ENCODE measurements at regions not wholly inside any gene's neighbourhood (a gene's known extent, or its start where the extent isn't known, plus 50 kb on each side); places are given as distances from the start of the nearest gene placed in this dataset.

DNA sequence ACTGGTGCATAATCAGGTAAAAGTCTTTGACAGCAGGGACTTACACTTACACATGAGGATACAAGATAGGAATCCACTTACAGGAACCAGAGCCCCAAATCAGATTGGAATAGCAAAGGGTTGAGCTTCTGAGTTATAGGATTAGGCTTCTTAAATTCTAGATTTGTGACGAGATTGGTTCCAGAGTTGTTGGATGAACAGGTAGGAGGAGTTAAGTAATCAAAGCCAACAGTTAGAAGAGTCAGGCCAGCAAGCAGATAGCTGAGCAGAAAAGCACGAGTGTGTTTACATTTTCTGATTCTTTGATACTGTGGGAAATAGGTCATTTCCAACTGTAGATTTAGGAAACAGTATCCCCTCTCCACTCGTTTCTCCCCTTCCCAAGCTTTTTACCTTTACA, 167.0 kb downstream of the MDFIC start (continued):
- TF ChIP-seq BHLHE40 (IDR thresholded peaks at IDR 0.05; ENCODE audit: low read length), result no peak
- TF ChIP-seq ZBTB9 (CRISPR knock-in tag; IDR thresholded peaks at IDR 0.05), result no peak

DNA sequence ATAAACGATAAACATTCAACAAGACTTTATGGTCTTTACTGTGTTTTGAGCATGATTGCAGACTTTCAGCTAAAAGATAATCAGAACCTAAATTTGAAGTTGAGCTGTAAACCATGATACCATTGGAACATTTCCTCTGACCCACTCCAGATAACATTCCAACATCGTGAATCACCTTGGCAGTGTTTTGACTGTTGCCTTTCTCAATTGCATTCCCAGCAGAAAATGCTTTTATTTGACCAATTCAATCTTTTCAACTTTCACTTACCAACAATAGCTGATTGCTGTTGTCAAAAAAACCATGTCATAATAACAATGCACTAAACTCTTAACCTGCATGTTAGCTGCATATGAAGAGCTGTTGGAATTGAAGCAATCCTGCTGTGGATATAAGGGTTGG, 165.5 kb downstream of the MDFIC start:
- FAIRE-seq, result no peak
- 2% methylated on average over 2 of the region's 2 CpGs for WGBS (ENCODE audit: insufficient coverage, low coverage, missing lambda C conversion rate)

More for the DNA sequence above, 165.5 kb downstream of the MDFIC start:
- no peaks in the 10 kb centered on the region for H3K27me3 ChIP-seq (ENCODE audit: control insufficient read depth in 2 of 2, insufficient read depth in 2 of 2, low read length in 2 of 2)
- TF ChIP-seq RFX1 (IDR thresholded peaks at IDR 0.05), result no peak
- TF ChIP-seq ZNF449 (CRISPR knock-in tag; IDR thresholded peaks at IDR 0.05), result no peak
- TF ChIP-seq SREBF2 (CRISPR knock-in tag; IDR thresholded peaks at IDR 0.05), result no peak
- TF ChIP-seq ZNF263 (CRISPR knock-in tag; IDR thresholded peaks at IDR 0.05; ENCODE audit: borderline replicate concordance), result no peak
- no peak for TF ChIP-seq RBBP5 (IDR thresholded peaks at IDR 0.05; ENCODE audit: borderline replicate concordance, insufficient read depth, low read length, poor library complexity, severe bottlenecking)
- TF ChIP-seq ZNF561 (CRISPR knock-in tag; conservative IDR thresholded peaks at IDR 0.05), result no peak
- no peak for TF ChIP-seq SMARCA5 (IDR thresholded peaks at IDR 0.05)
- TF ChIP-seq, protein P1, sequence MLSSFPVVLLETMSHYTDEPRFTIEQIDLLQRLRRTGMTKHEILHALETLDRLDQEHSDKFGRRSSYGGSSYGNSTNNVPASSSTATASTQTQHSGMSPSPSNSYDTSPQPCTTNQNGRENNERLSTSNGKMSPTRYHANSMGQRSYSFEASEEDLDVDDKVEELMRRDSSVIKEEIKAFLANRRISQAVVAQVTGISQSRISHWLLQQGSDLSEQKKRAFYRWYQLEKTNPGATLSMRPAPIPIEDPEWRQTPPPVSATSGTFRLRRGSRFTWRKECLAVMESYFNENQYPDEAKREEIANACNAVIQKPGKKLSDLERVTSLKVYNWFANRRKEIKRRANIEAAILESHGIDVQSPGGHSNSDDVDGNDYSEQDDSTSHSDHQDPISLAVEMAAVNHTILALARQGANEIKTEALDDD (IDR thresholded peaks at IDR 0.05), result no peak
- TF ChIP-seq FUS (optimal IDR thresholded peaks at IDR 0.05; ENCODE audit: low read depth, low read length), result no peak
- intact Hi-C loops (cut with micrococcal nuclease), result no loop called here
- POLR2A ChIA-PET, result no interaction called here
- ATAC-seq (no peak), DNase-seq (ENCODE audit: extremely low read depth in 1 of 4, low spot score in 3 of 4) (no peak)
- no peak overlapping the region for H3K27ac ChIP-seq (ENCODE audit: extremely low read depth, low read depth, low read length)
- no peak overlapping the region for H3K4me3 ChIP-seq
- H3K9me1 ChIP-seq (ENCODE audit: control insufficient read depth, insufficient read depth, low read length), result no peaks in the 10 kb centered on the region
- no peaks in the 10 kb centered on the region for H3K4me1 ChIP-seq (replicated peaks in 1 of 2; ENCODE audit: control insufficient read depth in 2 of 2, insufficient read depth in 2 of 2, low read length in 2 of 2)
- in situ Hi-C loops (cut with MboI), result no loop called here
- H3K9me3 ChIP-seq (replicated peaks; ENCODE audit: control insufficient read depth, insufficient read depth, low read depth, low read length), result peaks cover 3% of the 10 kb centered on the region; the same call in 1 of the 2 replicates
- no TSS peak for BruUV-seq (replicated peaks)
- H3K36me3 ChIP-seq (ENCODE audit: control insufficient read depth, insufficient read depth, low read length), result no peaks in the 10 kb centered on the region
- no peak overlapping the region for H2AFZ ChIP-seq (ENCODE audit: low read depth, low read length)
- CTCF ChIA-PET (ENCODE audit: low intra/inter-chr PET ratio), result no interaction called here
- H3K79me2 ChIP-seq (ENCODE audit: control insufficient read depth, insufficient read depth, low read length), result no peaks in the 10 kb centered on the region
- no peak overlapping the region for H3K4me2 ChIP-seq (ENCODE audit: insufficient read depth, low read length)
- H3K9ac ChIP-seq (ENCODE audit: insufficient read depth in 1 of 2, low read depth in 2 of 2, low read length in 2 of 2), result no peak overlapping the region
- no peaks in the 10 kb centered on the region for H4K20me1 ChIP-seq (replicated peaks; ENCODE audit: control insufficient read depth, insufficient read depth, low read length)
